22Rv1 (cell line): ENCODE measurements at regions not wholly inside any gene's neighbourhood (a gene's known extent, or its start where the extent isn't known, plus 50 kb on each side); places are given as distances from the start of the nearest gene placed in this dataset.

Experiments used
- CTCF ChIP-seq: fragments of 450-650 bp; IDR thresholded peaks from 2 replicates; pipeline ENCODE4 v1.5.1; 2017; ENCODE audit warnings: mild to moderate bottlenecking
- ZFX ChIP-seq: fragments of 450-650 bp; IDR thresholded peaks from 2 replicates; pipeline ENCODE4 v1.6.1; 2017; ENCODE audit warnings: antibody characterized with exemption, borderline replicate concordance

GRCh38 chr12:69161829-69162228 lies 77.5 kb upstream of the CPSF6 start:
- TF ChIP-seq CTCF: no peak
- TF ChIP-seq ZFX: no peak
